Mesothelial cell of epicardium (in vitro differentiated cells): ENCODE measurements at regions not wholly inside any gene's neighbourhood (a gene's known extent, or its start where the extent isn't known, plus 50 kb on each side); places are given as distances from the start of the nearest gene placed in this dataset.

Experiments
- DNase-seq, 2 experiments: peaks; one replicate each; pipeline ENCODE4 v3.0.0; 2021; ENCODE audit warnings: low spot score in 2 of 2; ENCODE audit not compliant: unreplicated experiment in 2 of 2
- H3K27ac Mint-ChIP-seq: 2 replicates; pipeline ENCODE4 v1.8.0; 2021; ENCODE audit warnings: mixed read lengths
- H3K27me3 Mint-ChIP-seq: 2 replicates; pipeline ENCODE4 v1.8.0; 2021; ENCODE audit warnings: low read depth, mixed read lengths
- H3K36me3 Mint-ChIP-seq: 2 replicates; pipeline ENCODE4 v1.8.0; 2021; ENCODE audit warnings: mixed read lengths
- H3K4me1 Mint-ChIP-seq: 2 replicates; pipeline ENCODE4 v1.8.0; 2021; ENCODE audit warnings: mixed read lengths
- H3K4me3 Mint-ChIP-seq: 2 replicates; pipeline ENCODE4 v1.8.0; 2021; ENCODE audit warnings: mild to moderate bottlenecking, moderate library complexity, mixed read lengths
- H3K9me3 Mint-ChIP-seq: 2 replicates; pipeline ENCODE4 v1.8.0; 2021; ENCODE audit warnings: mixed read lengths
- CTCF ChIP-seq: fragments of 200-600 bp; sonication (generic); IDR thresholded peaks from one replicate; pipeline ENCODE4 v1.5.0; 2021; ENCODE audit warnings: antibody characterized with exemption; ENCODE audit not compliant: unreplicated experiment

GRCh38 chr6:100268326-100268725 lies 196.4 kb downstream of the SIM1 start:
- Mint-ChIP-seq H3K9me3 (no peaks in the 10 kb centered on the region), H3K4me3 (no peak overlapping the region), H3K27me3 (no peaks in the 10 kb centered on the region), H3K36me3 (no peaks in the 10 kb centered on the region), H3K27ac (no peak overlapping the region), H3K4me1 (peaks cover 11% of the 10 kb centered on the region)
- DNase-seq: no peak
- no peak for TF ChIP-seq CTCF

GRCh38 chr6:100267721-100268123 lies 197.0 kb downstream of the SIM1 start:
- TF ChIP-seq CTCF: no peak
- H3K27me3 Mint-ChIP-seq: no peaks in the 10 kb centered on the region
- no peak overlapping the region for H3K4me3 Mint-ChIP-seq
- H3K27ac Mint-ChIP-seq: no peak overlapping the region
- H3K9me3 Mint-ChIP-seq: no peaks in the 10 kb centered on the region
- no peak for DNase-seq
- peaks cover 11% of the 10 kb centered on the region for H3K4me1 Mint-ChIP-seq
- no peaks in the 10 kb centered on the region for H3K36me3 Mint-ChIP-seq

- H3K36me3 Mint-ChIP-seq: no peaks in the 10 kb centered on the region
- no peaks in the 10 kb centered on the region for H3K27me3 Mint-ChIP-seq
- no peak overlapping the region for H3K27ac Mint-ChIP-seq
- H3K9me3 Mint-ChIP-seq: no peaks in the 10 kb centered on the region
- H3K4me3 Mint-ChIP-seq: no peak overlapping the region
- TF ChIP-seq CTCF: no peak
- DNase-seq: no peak
- H3K4me1 Mint-ChIP-seq: peaks cover 11% of the 10 kb centered on the region
These were observed 198.0 kb downstream of the SIM1 start for GRCh38 chr6:100266494-100267401.

GRCh38 chr6:100262086-100262485 lies 202.6 kb downstream of the SIM1 start:
- H3K36me3 Mint-ChIP-seq: no peaks in the 10 kb centered on the region
- TF ChIP-seq CTCF: no peak
- H3K4me3 Mint-ChIP-seq: no peak overlapping the region
- DNase-seq: no peak
- no peak overlapping the region for H3K27ac Mint-ChIP-seq
- no peaks in the 10 kb centered on the region for H3K9me3 Mint-ChIP-seq
- no peaks in the 10 kb centered on the region for H3K27me3 Mint-ChIP-seq
- H3K4me1 Mint-ChIP-seq: peaks cover 4% of the 10 kb centered on the region

- Mint-ChIP-seq H3K4me3 (no peak overlapping the region), H3K27me3 (no peaks in the 10 kb centered on the region), H3K27ac (no peak overlapping the region), H3K4me1 (peaks cover 4% of the 10 kb centered on the region), H3K36me3 (no peaks in the 10 kb centered on the region), H3K9me3 (no peaks in the 10 kb centered on the region)
- TF ChIP-seq CTCF: no peak
- DNase-seq: no peak
These were observed 203.2 kb downstream of the SIM1 start for GRCh38 chr6:100261486-100261885.

GRCh38 chr6:100260584-100260983 lies 204.1 kb downstream of the SIM1 start:
- H3K9me3 Mint-ChIP-seq: no peaks in the 10 kb centered on the region
- H3K27me3 Mint-ChIP-seq: no peaks in the 10 kb centered on the region
- no peak overlapping the region for H3K27ac Mint-ChIP-seq
- TF ChIP-seq CTCF: no peak
- H3K4me1 Mint-ChIP-seq: peaks cover 4% of the 10 kb centered on the region
- no peaks in the 10 kb centered on the region for H3K36me3 Mint-ChIP-seq
- DNase-seq: no peak
- H3K4me3 Mint-ChIP-seq: no peak overlapping the region
